ENCODE measurements at regions not wholly inside any gene's neighbourhood (a gene's known extent, or its start where the extent isn't known, plus 50 kb on each side); places are given as distances from the start of the nearest gene placed in this dataset.

DNA sequence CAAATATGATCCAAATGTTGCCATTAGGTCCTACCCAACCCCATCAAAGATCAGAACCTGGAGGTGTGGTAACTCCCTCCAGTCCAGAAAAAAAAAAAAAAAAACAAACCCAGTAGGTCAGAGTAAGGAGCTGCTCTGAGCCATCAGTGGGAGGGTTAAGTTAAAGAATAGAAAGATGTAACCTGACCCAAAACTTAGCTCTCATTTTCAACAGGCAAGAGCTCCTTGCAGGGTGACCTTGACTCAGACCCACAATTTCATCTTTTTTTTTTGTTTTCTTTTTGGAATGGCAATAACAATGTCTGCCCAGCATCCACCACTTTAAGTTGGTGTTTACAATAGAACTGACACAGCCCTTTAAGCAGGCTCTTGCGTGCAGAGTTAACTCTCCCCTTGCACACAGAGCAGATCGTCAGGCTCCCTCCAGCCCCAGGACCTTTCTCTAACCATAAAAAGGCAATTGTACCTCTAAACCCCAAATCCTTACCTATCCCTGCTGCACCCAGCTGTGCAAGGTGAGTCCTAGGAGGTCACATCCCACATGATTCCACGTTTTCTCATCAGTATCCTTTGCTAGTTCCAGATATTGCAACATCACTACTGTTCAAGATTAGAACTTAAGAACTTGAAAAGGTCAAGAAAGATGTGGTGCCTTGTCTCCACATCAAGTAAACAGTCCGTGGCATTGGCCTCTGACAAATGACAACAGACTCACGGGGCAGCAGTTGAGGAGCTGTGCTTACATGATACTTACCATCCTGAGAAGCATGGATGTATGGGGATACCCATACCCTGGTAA lies 178.6 kb upstream of the EEA1 start:
- no peak overlapping the region for H3K4me3 Mint-ChIP-seq
- H3K27me3 Mint-ChIP-seq: no peaks in the 10 kb centered on the region
- no peak overlapping the region for H3K27ac Mint-ChIP-seq
- H3K36me3 Mint-ChIP-seq: no peaks in the 10 kb centered on the region
- peaks cover 0 to 2% (median 0%) of the 10 kb centered on the region in 3 donors for H3K9me3 Mint-ChIP-seq
- H3K4me1 Mint-ChIP-seq: peaks cover 0 to 4% (median 1%) of the 10 kb centered on the region in 3 donors

- H3K4me3 Mint-ChIP-seq: no peak overlapping the region
- H3K36me3 Mint-ChIP-seq: no peaks in the 10 kb centered on the region
- peaks cover 0 to 4% (median 0%) of the 10 kb centered on the region in 3 donors for H3K9me3 Mint-ChIP-seq
- H3K27ac Mint-ChIP-seq: no peak overlapping the region
- H3K27me3 Mint-ChIP-seq: no peaks in the 10 kb centered on the region
- H3K4me1 Mint-ChIP-seq: peaks cover 0 to 6% (median 1%) of the 10 kb centered on the region in 3 donors
Observed at GRCh38 chr12:93108985-93109384, 179.9 kb upstream of the EEA1 start.

- no peak overlapping the region for H3K27ac Mint-ChIP-seq
- peaks cover 0 to 6% (median 1%) of the 10 kb centered on the region in 3 donors for H3K4me1 Mint-ChIP-seq
- no peaks in the 10 kb centered on the region for H3K27me3 Mint-ChIP-seq
- no peaks in the 10 kb centered on the region for H3K36me3 Mint-ChIP-seq
- H3K9me3 Mint-ChIP-seq: peaks cover 0 to 4% (median 0%) of the 10 kb centered on the region in 3 donors
- H3K4me3 Mint-ChIP-seq: no peak overlapping the region
Observed at GRCh38 chr12:93109551-93110203, 180.6 kb upstream of the EEA1 start.

- peaks cover 0 to 8% (median 0%) of the 10 kb centered on the region in 3 donors for H3K4me1 Mint-ChIP-seq
- H3K9me3 Mint-ChIP-seq: peaks cover 0 to 4% (median 0%) of the 10 kb centered on the region in 3 donors
Observed at GRCh38 chr12:93111773-93112172, 182.7 kb upstream of the EEA1 start.

GRCh38 chr12:93113317-93114006 lies 184.4 kb upstream of the EEA1 start:
- Mint-ChIP-seq H3K36me3 (no peaks in the 10 kb centered on the region), H3K4me3 (no peak overlapping the region), H3K27me3 (no peaks in the 10 kb centered on the region), H3K9me3 (peaks cover 0 to 4% (median 0%) of the 10 kb centered on the region in 3 donors), H3K27ac (no peak overlapping the region), H3K4me1 (peaks cover 0 to 8% (median 0%) of the 10 kb centered on the region in 3 donors)

More at GRCh38 chr12:93111773-93112172, 182.7 kb upstream of the EEA1 start:
- Mint-ChIP-seq H3K4me3 (no peak overlapping the region), H3K36me3 (no peaks in the 10 kb centered on the region), H3K27me3 (no peaks in the 10 kb centered on the region), H3K27ac (no peak overlapping the region)

GRCh38 chr12:93115198-93115601 lies 186.1 kb upstream of the EEA1 start:
- no peak overlapping the region for H3K27ac Mint-ChIP-seq

GRCh38 chr12:93115646-93116045 lies 186.6 kb upstream of the EEA1 start:
- Mint-ChIP-seq H3K27ac (no peak overlapping the region), H3K4me3 (no peak overlapping the region), H3K4me1 (peaks cover 0 to 4% (median 0%) of the 10 kb centered on the region in 3 donors), H3K36me3 (no peaks in the 10 kb centered on the region), H3K9me3 (peaks cover 0 to 4% (median 0%) of the 10 kb centered on the region in 3 donors), H3K27me3 (no peaks in the 10 kb centered on the region)

More at GRCh38 chr12:93115198-93115601, 186.1 kb upstream of the EEA1 start:
- no peaks in the 10 kb centered on the region for H3K36me3 Mint-ChIP-seq
- no peak overlapping the region for H3K4me3 Mint-ChIP-seq
- peaks cover 0 to 4% (median 0%) of the 10 kb centered on the region in 3 donors for H3K9me3 Mint-ChIP-seq
- H3K4me1 Mint-ChIP-seq: peaks cover 0 to 4% (median 0%) of the 10 kb centered on the region in 3 donors
- H3K27me3 Mint-ChIP-seq: no peaks in the 10 kb centered on the region

- Mint-ChIP-seq H3K27ac (no peak overlapping the region), H3K4me3 (no peak overlapping the region), H3K36me3 (no peaks in the 10 kb centered on the region), H3K4me1 (peaks cover 0 to 4% (median 0%) of the 10 kb centered on the region in 3 donors), H3K27me3 (no peaks in the 10 kb centered on the region), H3K9me3 (peaks cover 0 to 4% (median 0%) of the 10 kb centered on the region in 3 donors)
Observed at GRCh38 chr12:93116632-93117031, 187.5 kb upstream of the EEA1 start.

- Mint-ChIP-seq H3K27me3 (no peaks in the 10 kb centered on the region), H3K9me3 (peaks cover 0 to 1% (median 0%) of the 10 kb centered on the region in 3 donors), H3K4me3 (no peak overlapping the region), H3K36me3 (no peaks in the 10 kb centered on the region), H3K27ac (no peak overlapping the region), H3K4me1 (peaks cover 8 to 20% (median 18%) of the 10 kb centered on the region in 3 donors)
Observed at GRCh38 chr12:93121729-93122488, 192.8 kb upstream of the EEA1 start.

DNA sequence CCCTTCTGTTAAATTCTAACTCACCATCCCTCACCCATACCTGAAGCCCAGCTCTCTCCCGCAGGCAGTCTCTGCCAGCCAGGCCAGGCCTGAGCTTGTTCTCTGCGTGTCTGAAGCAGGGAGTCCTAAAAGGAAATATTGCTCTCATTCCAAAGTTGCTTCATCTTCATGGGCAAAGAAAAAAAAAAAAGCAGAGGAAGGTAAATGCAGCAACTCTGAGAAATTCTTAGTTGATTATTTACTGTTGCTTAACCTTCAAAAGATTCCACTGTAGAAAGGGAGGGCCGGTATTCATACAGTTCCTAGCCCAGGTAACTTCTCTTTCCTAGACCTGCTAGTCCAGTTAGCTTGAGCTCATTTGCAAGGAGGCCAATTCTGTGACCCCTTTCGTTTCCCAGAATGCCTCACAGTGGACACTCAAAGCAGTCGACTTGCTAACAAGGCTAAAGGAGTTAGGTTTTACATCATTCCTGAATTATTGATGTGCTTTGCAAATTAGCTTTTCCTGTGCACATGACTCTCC lies 193.5 kb upstream of the EEA1 start:
- no peaks in the 10 kb centered on the region for H3K36me3 Mint-ChIP-seq
- H3K4me3 Mint-ChIP-seq: no peak overlapping the region
- H3K9me3 Mint-ChIP-seq: peaks cover 0 to 1% (median 0%) of the 10 kb centered on the region in 3 donors
- H3K27me3 Mint-ChIP-seq: no peaks in the 10 kb centered on the region
- H3K27ac Mint-ChIP-seq: no peak overlapping the region
- H3K4me1 Mint-ChIP-seq: peaks cover 8 to 23% (median 19%) of the 10 kb centered on the region in 3 donors

- H3K27ac Mint-ChIP-seq: no peak overlapping the region
- no peaks in the 10 kb centered on the region for H3K27me3 Mint-ChIP-seq
- no peaks in the 10 kb centered on the region for H3K36me3 Mint-ChIP-seq
- peaks cover 8 to 23% (median 21%) of the 10 kb centered on the region in 3 donors for H3K4me1 Mint-ChIP-seq
- H3K9me3 Mint-ChIP-seq: peaks cover 0 to 1% (median 0%) of the 10 kb centered on the region in 3 donors
- H3K4me3 Mint-ChIP-seq: no peak overlapping the region
Observed at GRCh38 chr12:93125126-93125525, 196.0 kb upstream of the EEA1 start.

DNA sequence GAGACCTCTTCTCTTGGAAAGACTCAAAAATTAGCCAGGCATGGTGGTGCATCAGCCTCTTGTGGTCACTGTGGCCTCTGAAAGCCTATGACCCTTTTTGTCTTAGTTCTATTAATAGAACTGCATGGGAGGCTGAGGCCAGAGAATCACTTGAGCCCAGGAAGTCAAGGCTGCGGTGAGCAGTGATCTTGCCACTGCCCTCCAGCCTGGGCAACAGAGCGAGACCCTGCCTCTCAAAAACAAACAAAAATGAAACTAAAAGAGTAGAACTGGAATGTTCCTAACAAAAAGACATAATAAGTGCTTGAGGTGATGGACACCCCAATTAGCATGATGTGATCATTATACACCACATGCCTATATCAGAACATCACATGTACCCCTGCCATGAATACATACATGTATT lies 197.0 kb upstream of the EEA1 start:
- H3K4me1 Mint-ChIP-seq: peaks cover 11 to 23% (median 23%) of the 10 kb centered on the region in 3 donors
- H3K27ac Mint-ChIP-seq: no peak overlapping the region
- H3K36me3 Mint-ChIP-seq: no peaks in the 10 kb centered on the region
- H3K9me3 Mint-ChIP-seq: peaks cover 0 to 1% (median 0%) of the 10 kb centered on the region in 3 donors
- no peaks in the 10 kb centered on the region for H3K27me3 Mint-ChIP-seq
- H3K4me3 Mint-ChIP-seq: peak overlapping the region in 1 of 4 donors; percentile 76

DNA sequence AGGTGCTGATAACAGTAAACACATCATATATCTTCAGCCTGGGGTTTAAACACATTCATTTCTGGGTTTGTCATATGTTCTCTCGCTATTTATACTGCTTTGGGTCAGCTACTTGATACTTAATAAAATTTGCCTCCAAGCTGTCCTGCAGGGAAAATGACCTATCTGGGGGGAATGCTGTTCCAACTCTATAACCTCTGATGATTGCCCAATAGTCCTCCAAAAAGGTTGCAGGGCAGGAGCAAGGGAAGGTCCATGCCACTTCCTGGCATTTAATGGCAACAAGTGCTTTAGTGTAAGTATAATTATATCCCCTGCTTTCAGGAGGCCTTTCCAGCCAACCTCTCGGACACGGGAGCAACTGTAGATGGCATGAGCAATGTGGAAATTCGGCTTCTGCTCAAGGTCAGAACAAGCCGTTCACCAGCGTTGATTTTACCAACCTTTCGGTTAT lies 198.0 kb upstream of the EEA1 start:
- no peaks in the 10 kb centered on the region for H3K27me3 Mint-ChIP-seq
- peaks cover 11 to 23% (median 23%) of the 10 kb centered on the region in 3 donors for H3K4me1 Mint-ChIP-seq
- H3K4me3 Mint-ChIP-seq: peak overlapping the region in 1 of 4 donors; percentile 62

More for the DNA sequence above, 198.0 kb upstream of the EEA1 start:
- Mint-ChIP-seq H3K36me3 (no peaks in the 10 kb centered on the region), H3K27ac (no peak overlapping the region), H3K9me3 (peaks cover 0 to 1% (median 0%) of the 10 kb centered on the region in 3 donors)

Data from IgD-negative memory B cell (primary cell).